Skin epidermis (tissue), 12 donors: ENCODE measurements at regions not wholly inside any gene's neighbourhood (a gene's known extent, or its start where the extent isn't known, plus 50 kb on each side); places are given as distances from the start of the nearest gene placed in this dataset.

Experiments
- H3K27ac ChIP-seq, 21 experiments: fragments of 200-600 bp; sonication (generic) in 11 of 21; one replicate each; pipeline ENCODE4 v1.5.0; 2020; ENCODE audit warnings: mild to moderate bottlenecking in 3 of 21, inconsistent platforms in 2 of 21, moderate library complexity in 2 of 21
- H3K4me3 ChIP-seq, 7 experiments: fragments of 200-600 bp; sonication (generic) in 2 of 7; one replicate each; pipeline ENCODE4 v1.5.0; 2020; ENCODE audit warnings: inconsistent platforms in 2 of 7, mild to moderate bottlenecking in 2 of 7, moderate library complexity in 1 of 7

- H3K4me3 ChIP-seq, result no peak overlapping the region
- H3K27ac ChIP-seq, result no peak overlapping the region
Measured at GRCh38 chr5:156124708-156125107, 202.3 kb upstream of the SGCD start.

- no peak overlapping the region for H3K27ac ChIP-seq
Measured at GRCh38 chr5:156125118-156125517, 201.8 kb upstream of the SGCD start.

GRCh38 chr5:156126716-156127115, 200.2 kb upstream of the SGCD start:
- Histone ChIP-seq H3K27ac (no peak overlapping the region), H3K4me3 (no peak overlapping the region)

More at GRCh38 chr5:156125118-156125517, 201.8 kb upstream of the SGCD start:
- H3K4me3 ChIP-seq, result no peak overlapping the region

GRCh38 chr5:156128026-156128425, 198.9 kb upstream of the SGCD start:
- H3K27ac ChIP-seq, result no peak overlapping the region
- no peak overlapping the region for H3K4me3 ChIP-seq

GRCh38 chr5:156134216-156134615, 192.7 kb upstream of the SGCD start:
- no peak overlapping the region for H3K27ac ChIP-seq
- no peak overlapping the region for H3K4me3 ChIP-seq

- Histone ChIP-seq H3K27ac (no peak overlapping the region), H3K4me3 (no peak overlapping the region)
Measured at GRCh38 chr5:156135531-156135930, 191.4 kb upstream of the SGCD start.

- no peak overlapping the region for H3K4me3 ChIP-seq
- H3K27ac ChIP-seq, result peak overlapping the region in 3 of 21 experiments; percentile 6 to 59 (median 29)
Measured at GRCh38 chr5:156137071-156137869, 189.7 kb upstream of the SGCD start.

- no peak overlapping the region for H3K27ac ChIP-seq
- H3K4me3 ChIP-seq, result no peak overlapping the region
Measured at GRCh38 chr5:156142867-156143266, 184.1 kb upstream of the SGCD start.

- no peak overlapping the region for H3K4me3 ChIP-seq
- H3K27ac ChIP-seq, result peak overlapping the region in 1 of 21 experiments; percentile 39
Measured at GRCh38 chr5:156147261-156147943, 179.6 kb upstream of the SGCD start.

- H3K27ac ChIP-seq, result peak overlapping the region in 1 of 21 experiments; percentile 39
- H3K4me3 ChIP-seq, result no peak overlapping the region
Measured at GRCh38 chr5:156147944-156148285, 179.0 kb upstream of the SGCD start.

- Histone ChIP-seq H3K27ac (peak overlapping the region in 1 of 21 experiments; percentile 39), H3K4me3 (no peak overlapping the region)
Measured at GRCh38 chr5:156148301-156148700, 178.7 kb upstream of the SGCD start.

- Histone ChIP-seq H3K27ac (no peak overlapping the region), H3K4me3 (no peak overlapping the region)
Measured at GRCh38 chr5:156149213-156149612, 177.8 kb upstream of the SGCD start.

GRCh38 chr5:156153602-156154001, 173.4 kb upstream of the SGCD start:
- no peak overlapping the region for H3K27ac ChIP-seq
- no peak overlapping the region for H3K4me3 ChIP-seq

- Histone ChIP-seq H3K27ac (no peak overlapping the region), H3K4me3 (no peak overlapping the region)
Measured at GRCh38 chr5:156154757-156155156, 172.2 kb upstream of the SGCD start.

- H3K27ac ChIP-seq, result no peak overlapping the region
- no peak overlapping the region for H3K4me3 ChIP-seq
Measured at GRCh38 chr5:156155598-156155997, 171.4 kb upstream of the SGCD start.

GRCh38 chr5:156164306-156164705, 162.7 kb upstream of the SGCD start:
- no peak overlapping the region for H3K4me3 ChIP-seq
- no peak overlapping the region for H3K27ac ChIP-seq

GRCh38 chr5:156169495-156169894, 157.5 kb upstream of the SGCD start:
- H3K27ac ChIP-seq, result no peak overlapping the region
- H3K4me3 ChIP-seq, result no peak overlapping the region

GRCh38 chr5:156170351-156170961, 156.5 kb upstream of the SGCD start:
- H3K27ac ChIP-seq, result no peak overlapping the region
- H3K4me3 ChIP-seq, result no peak overlapping the region

- H3K27ac ChIP-seq, result no peak overlapping the region
Measured at GRCh38 chr5:156174225-156174624, 152.7 kb upstream of the SGCD start.

GRCh38 chr5:156178117-156178516, 148.8 kb upstream of the SGCD start:
- no peak overlapping the region for H3K27ac ChIP-seq
- H3K4me3 ChIP-seq, result no peak overlapping the region

More at GRCh38 chr5:156174225-156174624, 152.7 kb upstream of the SGCD start:
- no peak overlapping the region for H3K4me3 ChIP-seq

- Histone ChIP-seq H3K4me3 (no peak overlapping the region), H3K27ac (no peak overlapping the region)
Measured at GRCh38 chr5:156181656-156182055, 145.3 kb upstream of the SGCD start.
